ENCODE measurements at regions not wholly inside any gene's neighbourhood (a gene's known extent, or its start where the extent isn't known, plus 50 kb on each side); places are given as distances from the start of the nearest gene placed in this dataset.

DNA sequence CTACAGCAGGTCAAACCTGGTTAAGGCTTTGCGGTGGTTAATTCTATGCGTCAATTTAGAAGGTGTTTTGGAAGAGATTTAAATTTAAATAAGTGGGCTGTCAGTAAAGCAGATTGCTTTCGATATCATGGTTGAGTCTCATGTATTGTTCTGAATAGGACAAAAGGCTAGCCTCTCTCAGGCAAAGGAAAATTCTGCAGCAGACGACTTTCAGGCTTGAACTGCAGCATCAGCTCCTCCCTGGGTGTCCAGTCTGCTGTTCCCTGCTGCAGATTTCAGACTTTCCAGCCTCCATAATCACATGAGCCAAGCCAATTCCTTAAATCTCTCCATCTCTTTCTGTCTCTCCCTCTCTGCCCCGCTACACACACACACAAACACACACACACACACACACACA is 143.2 kb downstream of the TUSC7 start:
- no peak overlapping the region for H3K4me3 ChIP-seq (ENCODE audit: low read depth, low read length)
- DNase-seq (ENCODE audit: low read depth) = no peak
- TF ChIP-seq POLR2A (IDR thresholded peaks at IDR 0.05; ENCODE audit: extremely low read depth, insufficient read length) (no peak), MYC (IDR thresholded peaks at IDR 0.05; ENCODE audit: low read depth, low read length) (no peak), MAX (IDR thresholded peaks at IDR 0.05; ENCODE audit: low read depth, low read length) (no peak)
- TF ChIP-seq, protein P1, sequence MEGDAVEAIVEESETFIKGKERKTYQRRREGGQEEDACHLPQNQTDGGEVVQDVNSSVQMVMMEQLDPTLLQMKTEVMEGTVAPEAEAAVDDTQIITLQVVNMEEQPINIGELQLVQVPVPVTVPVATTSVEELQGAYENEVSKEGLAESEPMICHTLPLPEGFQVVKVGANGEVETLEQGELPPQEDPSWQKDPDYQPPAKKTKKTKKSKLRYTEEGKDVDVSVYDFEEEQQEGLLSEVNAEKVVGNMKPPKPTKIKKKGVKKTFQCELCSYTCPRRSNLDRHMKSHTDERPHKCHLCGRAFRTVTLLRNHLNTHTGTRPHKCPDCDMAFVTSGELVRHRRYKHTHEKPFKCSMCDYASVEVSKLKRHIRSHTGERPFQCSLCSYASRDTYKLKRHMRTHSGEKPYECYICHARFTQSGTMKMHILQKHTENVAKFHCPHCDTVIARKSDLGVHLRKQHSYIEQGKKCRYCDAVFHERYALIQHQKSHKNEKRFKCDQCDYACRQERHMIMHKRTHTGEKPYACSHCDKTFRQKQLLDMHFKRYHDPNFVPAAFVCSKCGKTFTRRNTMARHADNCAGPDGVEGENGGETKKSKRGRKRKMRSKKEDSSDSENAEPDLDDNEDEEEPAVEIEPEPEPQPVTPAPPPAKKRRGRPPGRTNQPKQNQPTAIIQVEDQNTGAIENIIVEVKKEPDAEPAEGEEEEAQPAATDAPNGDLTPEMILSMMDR (IDR thresholded peaks at IDR 0.05; ENCODE audit: low read depth, low read length) = no peak

DNA sequence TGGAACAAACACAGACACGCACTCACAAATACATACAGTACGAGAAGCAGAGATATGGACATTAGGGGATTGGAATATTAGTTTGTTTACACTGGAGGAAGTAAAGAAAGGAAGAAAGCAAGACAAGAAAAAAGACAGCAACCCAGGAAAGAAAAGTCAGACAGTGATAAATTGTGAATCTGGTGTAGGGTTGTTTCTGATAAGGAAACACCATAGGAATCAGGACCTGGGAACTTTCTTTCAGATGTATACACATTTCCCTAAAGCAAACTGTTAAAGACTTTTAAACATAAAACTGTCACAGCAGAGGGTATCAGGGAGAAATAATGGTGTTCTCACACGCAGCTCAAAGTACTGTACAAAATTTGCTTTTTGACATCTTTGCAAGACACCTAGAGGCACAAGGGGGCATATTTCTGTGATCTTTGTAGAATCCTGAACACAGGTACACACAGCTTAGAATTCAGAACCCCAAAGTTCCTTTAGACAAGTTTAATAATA is 153.7 kb downstream of the TUSC7 start:
- no peak for TF ChIP-seq POLR2A (IDR thresholded peaks at IDR 0.05; ENCODE audit: extremely low read depth, insufficient read length)
- no peak for TF ChIP-seq MYC (IDR thresholded peaks at IDR 0.05; ENCODE audit: low read depth, low read length)

GRCh38 chr3:116863822-116864589 is 154.4 kb downstream of the TUSC7 start:
- no peak overlapping the region for H3K4me3 ChIP-seq (ENCODE audit: low read depth, low read length)
- TF ChIP-seq POLR2A (IDR thresholded peaks at IDR 0.05; ENCODE audit: extremely low read depth, insufficient read length) (no peak), MYC (IDR thresholded peaks at IDR 0.05; ENCODE audit: low read depth, low read length) (no peak), MAX (IDR thresholded peaks at IDR 0.05; ENCODE audit: low read depth, low read length) (no peak)
- TF ChIP-seq, protein P1 (IDR thresholded peaks at IDR 0.05; ENCODE audit: low read depth, low read length) = no peak
- peak; percentile 22 for DNase-seq (ENCODE audit: low read depth)

More for the DNA sequence above, 153.7 kb downstream of the TUSC7 start:
- no peak for DNase-seq (ENCODE audit: low read depth)
- H3K4me3 ChIP-seq (ENCODE audit: low read depth, low read length) = no peak overlapping the region

DNA sequence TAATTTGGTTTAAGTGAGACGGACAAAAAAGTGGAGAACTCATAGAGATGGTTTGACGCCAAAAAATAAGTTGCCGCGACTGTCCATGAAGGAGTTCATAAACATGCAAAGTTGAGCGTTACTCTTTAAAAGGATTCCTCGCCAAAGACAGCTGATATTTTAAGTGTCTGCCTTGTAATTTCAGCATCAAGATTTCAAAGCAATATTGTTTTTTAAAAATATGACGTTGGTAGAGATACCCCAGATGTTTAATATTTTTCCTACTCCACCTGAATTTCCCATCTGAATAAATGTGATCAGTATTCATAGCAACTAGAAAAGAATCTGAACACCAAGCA is 155.0 kb downstream of the TUSC7 start:
- TF ChIP-seq, protein P1 (IDR thresholded peaks at IDR 0.05; ENCODE audit: low read depth, low read length) = no peak
- TF ChIP-seq MYC (IDR thresholded peaks at IDR 0.05; ENCODE audit: low read depth, low read length) = no peak
- no peak for DNase-seq (ENCODE audit: low read depth)
- H3K4me3 ChIP-seq (ENCODE audit: low read depth, low read length) = no peak overlapping the region

DNA sequence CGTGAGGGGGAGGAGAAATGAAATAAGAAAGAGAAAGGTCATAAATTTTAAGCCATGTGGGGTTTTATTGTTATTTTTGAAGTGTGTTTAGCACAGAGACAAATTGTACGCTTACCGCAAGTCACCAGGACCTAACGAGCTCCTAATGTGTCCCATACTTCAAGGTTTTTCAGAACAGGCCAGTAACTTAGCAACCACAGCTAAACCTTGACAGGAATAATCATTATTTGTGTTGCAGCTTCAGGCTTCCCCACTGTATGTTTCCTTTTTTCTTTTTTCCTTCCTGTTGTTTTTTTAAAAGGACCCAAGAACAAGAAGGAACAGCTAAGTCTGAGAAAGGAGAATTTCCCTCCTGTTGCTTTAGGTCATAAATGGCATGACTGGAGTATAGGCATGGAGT is 160.8 kb downstream of the TUSC7 start:
- no peak overlapping the region for H3K4me3 ChIP-seq (ENCODE audit: low read depth, low read length)
- no peak for DNase-seq (ENCODE audit: low read depth)
- TF ChIP-seq, protein P1 (IDR thresholded peaks at IDR 0.05; ENCODE audit: low read depth, low read length) = no peak
- no peak for TF ChIP-seq POLR2A (IDR thresholded peaks at IDR 0.05; ENCODE audit: extremely low read depth, insufficient read length)
- no peak for TF ChIP-seq MYC (IDR thresholded peaks at IDR 0.05; ENCODE audit: low read depth, low read length)
- TF ChIP-seq MAX (IDR thresholded peaks at IDR 0.05; ENCODE audit: low read depth, low read length) = no peak

- H3K4me3 ChIP-seq (ENCODE audit: low read depth, low read length) = no peak overlapping the region
- TF ChIP-seq, protein P1 (IDR thresholded peaks at IDR 0.05; ENCODE audit: low read depth, low read length) = no peak
- no peak for TF ChIP-seq MYC (IDR thresholded peaks at IDR 0.05; ENCODE audit: low read depth, low read length)
- no peak for TF ChIP-seq MAX (IDR thresholded peaks at IDR 0.05; ENCODE audit: low read depth, low read length)
- TF ChIP-seq POLR2A (IDR thresholded peaks at IDR 0.05; ENCODE audit: extremely low read depth, insufficient read length) = no peak
- no peak for DNase-seq (ENCODE audit: low read depth)
Observed at GRCh38 chr3:116871905-116872304, 162.3 kb downstream of the TUSC7 start.
